GM12878 (cell line): ENCODE measurements at regions not wholly inside any gene's neighbourhood (a gene's known extent, or its start where the extent isn't known, plus 50 kb on each side); places are given as distances from the start of the nearest gene placed in this dataset.
A peak's percentile ranks its signal among the peaks of the same experiment; 100 is the strongest.

Source experiments
- ATAC-seq: fragments of 200-7000 bp; cut with Tn5 transposase; 3 replicates; pipeline ENCODE4 v1.9.1; 2020; ENCODE audit warnings: mild to moderate bottlenecking, moderate library complexity
- BruUV-seq: library from RNA; stranded (reverse); fragments of 400-500 nt; replicated peaks from 2 replicates; lab custom pipeline; 2021; lab: Mats Ljungman, UMichigan
- CTCF ChIA-PET: fragments of 300-600 bp; sonication (Branson Sonifier 250); formaldehyde crosslinking; extraction: SDS; loops from one replicate; lab custom pipeline; 2021; ENCODE audit warnings: inconsistent platforms; lab: Yijun Ruan, JAX
- POLR2A ChIA-PET: fragments of 350-600 bp; formaldehyde crosslinking; extraction: SDS; loops from one replicate; lab custom pipeline; 2021; ENCODE audit warnings: inconsistent platforms; lab: Charles Lee
- RAD21 ChIA-PET: fragments of 300-600 bp; sonication (Branson Sonifier 250); formaldehyde crosslinking; loops from one replicate; lab custom pipeline; 2023; ENCODE audit warnings: antibody characterized with exemption; ENCODE audit not compliant: unreplicated experiment; lab: Charles Lee
- SMC1A ChIA-PET: fragments of 300-600 bp; sonication (Branson Sonifier 250); formaldehyde crosslinking; loops from one replicate; lab custom pipeline; 2023; ENCODE audit not compliant: unreplicated experiment, uncharacterized antibody; lab: Charles Lee
- DNase-seq: peaks from one replicate; pipeline ENCODE4 v3.0.0-alpha.2; 2011; ENCODE audit warnings: low read depth, low spot score
- FAIRE-seq: peaks from 3 replicates; lab custom pipeline; 2011; peaks lifted over from hg19 to GRCh38; lab: Jason Lieb, UNC
- H2AFZ ChIP-seq: 2 replicates; pipeline ENCODE4 v1.6.0; 2011; ENCODE audit warnings: low read depth, low read length, control low read depth; ENCODE audit not compliant: control insufficient read depth
- H3K27ac ChIP-seq: 2 replicates; pipeline ENCODE4 v1.5.1; 2011; ENCODE audit warnings: control low read depth; ENCODE audit not compliant: control insufficient read depth, insufficient read depth
- H3K27me3 ChIP-seq, 2 experiments: replicated peaks in 1 of 2; 2 replicates each; pipeline versions ENCODE4 v1.6.0 to v1.6.1; 2011; ENCODE audit warnings: low read length in 1 of 2; ENCODE audit not compliant: control insufficient read depth in 2 of 2, insufficient read depth in 2 of 2
- H3K36me3 ChIP-seq, 2 experiments: 2 replicates each; pipeline ENCODE4 v1.5.1; 2011; ENCODE audit warnings: low read length in 1 of 2; ENCODE audit not compliant: control insufficient read depth in 2 of 2, insufficient read depth in 2 of 2
- H3K4me1 ChIP-seq: 2 replicates; pipeline ENCODE4 v1.6.1; 2011; ENCODE audit warnings: mild to moderate bottlenecking, low read length, moderate library complexity, mixed read lengths; ENCODE audit not compliant: control insufficient read depth, insufficient read depth
- H3K4me2 ChIP-seq: 2 replicates; pipeline ENCODE4 v1.6.0; 2011; ENCODE audit warnings: control low read depth; ENCODE audit not compliant: control insufficient read depth, insufficient read depth
- H3K4me3 ChIP-seq: fragments of 200-600 bp; sonication (generic); 2 replicates; pipeline ENCODE4 v1.5.1; 2016
- H3K79me2 ChIP-seq: 2 replicates; pipeline ENCODE4 v1.6.0; 2011; ENCODE audit warnings: low read length; ENCODE audit not compliant: control insufficient read depth, insufficient read depth
- H3K9ac ChIP-seq: 2 replicates; pipeline ENCODE4 v1.8.0; 2011; ENCODE audit warnings: low read length, control low read depth, mixed read lengths; ENCODE audit not compliant: control insufficient read depth, insufficient read depth
- H3K9me3 ChIP-seq: replicated peaks from 3 replicates; pipeline ENCODE4 v1.5.1; 2011; ENCODE audit warnings: mild to moderate bottlenecking, low read length; ENCODE audit not compliant: control insufficient read depth, insufficient read depth
- H4K20me1 ChIP-seq: 2 replicates; pipeline ENCODE4 v1.6.0; 2011; ENCODE audit not compliant: control insufficient read depth, insufficient read depth
- CTCF ChIP-seq, 3 experiments: IDR thresholded peaks in 2 of 3; conservative IDR thresholded peaks in 1 of 3; 2 replicates each; pipeline ENCODE4 v1.5.1; 2011; ENCODE audit warnings: low read depth in 3 of 3, low read length in 3 of 3, mild to moderate bottlenecking in 3 of 3, control low read depth in 2 of 3, moderate library complexity in 2 of 3, inconsistent platforms in 1 of 3, mixed read lengths in 1 of 3; ENCODE audit not compliant: control insufficient read depth in 2 of 3, insufficient read depth in 1 of 3; ENCODE audit errors: extremely low read depth in 1 of 3
- RAD21 ChIP-seq: IDR thresholded peaks from 2 replicates; pipeline ENCODE4 v1.6.1; 2011; ENCODE audit warnings: mild to moderate bottlenecking, low read depth, low read length, moderate library complexity; ENCODE audit not compliant: insufficient read depth
- RAD51 ChIP-seq: fragments of 450-650 bp; IDR thresholded peaks from 2 replicates; pipeline ENCODE4 v1.6.1; 2016; ENCODE audit warnings: moderate library complexity, mild to moderate bottlenecking, inconsistent platforms
- SMC3 ChIP-seq: IDR thresholded peaks from 2 replicates; pipeline ENCODE4 v1.6.1; 2011; ENCODE audit warnings: low read length, improper control_type of control experiment, borderline replicate concordance
- WGBS: methylation state at CpG from one replicate; pipeline ENCODE4 v1.1.6; 2016; ENCODE audit warnings: low lambda C conversion rate; ENCODE audit not compliant: insufficient replicate concordance, insufficient coverage; ENCODE audit errors: missing lambda C conversion rate; 5-methylcytosine and 5-hydroxymethylcytosine counted together
- in situ Hi-C: fragments of 300-500 bp; cut with MboI; formaldehyde crosslinking; loops from 9 replicates; pipeline ENCODE4 v1.14.3; 2018; ENCODE audit warnings: mixed read lengths
- intact Hi-C: fragments of 100-400 bp; cut with micrococcal nuclease; formaldehyde crosslinking; loops from one replicate; pipeline ENCODE4 v1.14.2; 2022; ENCODE audit not compliant: unreplicated experiment

- FAIRE-seq (peak; percentile 49), ATAC-seq (0 out of 3 replicates have a peak, but pooled peaks have one; percentile 31), DNase-seq (no peak)
- peak; percentile 51 to 66 (median 61) for TF ChIP-seq CTCF (IDR thresholded peaks at IDR 0.05 in 2 of 3, conservative IDR thresholded peaks at IDR 0.05 in 1 of 3; ENCODE audit: control insufficient read depth in 2 of 3, extremely low read depth in 1 of 3, insufficient read depth in 1 of 3, low read depth in 3 of 3, low read length in 3 of 3)
- peak; percentile 75; the same call in 1 of the 2 replicates for TF ChIP-seq SMC3
- TF ChIP-seq RAD21: peak; percentile 69
- no peak for TF ChIP-seq RAD51
- Histone ChIP-seq H3K36me3 (no peaks in the 10 kb centered on the region), H3K4me2 (no peak overlapping the region), H2AFZ (no peak overlapping the region), H3K27me3 (no peaks in the 10 kb centered on the region; a peak in 2 of 4 replicates), H3K9me3 (no peaks in the 10 kb centered on the region), H3K9ac (no peak overlapping the region), H3K4me3 (no peak overlapping the region), H3K27ac (no peak overlapping the region), H4K20me1 (no peaks in the 10 kb centered on the region), H3K79me2 (no peaks in the 10 kb centered on the region), H3K4me1 (no peaks in the 10 kb centered on the region)
- 27% methylated on average over 1 of the region's 1 CpG for WGBS
- ChIA-PET RAD21 (interaction anchor here (0.9 to 2.2 kb wide), 3 partner anchors 208 to 470 kb away, joined by 3 to 12 read pairs (median 6); no protein-coding TSS in a partner anchor), CTCF (interaction anchor here (0.9 to 4.1 kb wide), 11 partner anchors 9 to 742 kb away, joined by 3 to 20 read pairs (median 4); no protein-coding TSS in a partner anchor), POLR2A (no interaction called here), SMC1A (interaction anchor here (0.6 to 1.5 kb wide), 7 partner anchors 8 to 1703 kb away, joined by 3 to 13 read pairs (median 4); no protein-coding TSS in a partner anchor)
- in situ Hi-C loops: loop anchor here (5.0 to 10.0 kb wide), 2 partner anchors 349 to 467 kb away; no protein-coding TSS in a partner anchor
- intact Hi-C loops: loop anchor here (1.0 to 2.0 kb wide), 3 partner anchors 303 to 467 kb away; no protein-coding TSS in a partner anchor
- BruUV-seq: no TSS peak
Observed at GRCh38 chr2:191521608-191522208, 156.2 kb upstream of the NABP1 start.
